ENCODE measurements at regions not wholly inside any gene's neighbourhood (a gene's known extent, or its start where the extent isn't known, plus 50 kb on each side); places are given as distances from the start of the nearest gene placed in this dataset.

DNA sequence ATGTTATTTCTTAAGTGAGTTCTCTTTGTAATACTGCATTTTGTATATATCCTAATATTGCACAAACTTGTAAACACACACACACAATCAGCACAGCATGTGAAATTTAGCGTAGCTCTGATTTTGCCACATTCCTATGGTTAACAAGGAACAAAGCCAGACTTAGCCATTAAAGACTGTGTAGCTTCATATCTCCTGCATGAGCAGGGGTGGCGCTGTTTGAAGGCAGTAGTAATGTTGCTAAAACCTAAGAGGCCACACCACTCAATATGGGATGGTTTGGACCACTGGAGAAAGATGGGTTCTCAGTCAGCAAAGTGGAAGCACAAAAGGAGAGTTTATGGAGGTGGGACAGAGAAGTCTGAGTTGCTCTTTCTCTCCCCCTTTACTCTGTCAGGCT lies 61.1 kb upstream of the RND3 start:
- no peak for TF ChIP-seq GATA3 (IDR thresholded peaks at IDR 0.05; ENCODE audit: low read depth, low read length)
- TF ChIP-seq GATA2 (IDR thresholded peaks at IDR 0.05; ENCODE audit: low read depth, low read length): no peak

GRCh38 chr2:150545916-150546315 lies 58.4 kb upstream of the RND3 start:
- TF ChIP-seq GATA2 (IDR thresholded peaks at IDR 0.05; ENCODE audit: low read depth, low read length) (no peak), GATA3 (IDR thresholded peaks at IDR 0.05; ENCODE audit: low read depth, low read length) (no peak)

DNA sequence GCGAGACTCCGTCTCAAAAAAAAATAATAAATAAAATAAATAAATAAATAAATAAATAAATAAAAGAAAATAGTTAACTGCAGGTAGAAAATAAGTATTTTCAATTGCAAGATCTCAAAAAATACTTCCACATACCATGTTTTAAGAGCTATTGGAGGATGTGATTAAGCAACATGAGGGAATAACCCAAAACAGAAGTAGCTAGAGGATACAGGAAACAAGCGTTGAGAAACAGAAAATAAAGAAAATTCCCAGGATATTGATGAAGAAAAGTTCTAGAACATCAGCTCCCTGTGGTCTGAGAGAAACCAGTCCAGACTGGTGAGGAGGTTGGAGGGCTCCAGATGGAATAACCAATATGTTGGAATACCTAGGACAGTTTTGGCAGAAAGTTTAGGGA lies 57.3 kb upstream of the RND3 start:
- TF ChIP-seq GATA3 (IDR thresholded peaks at IDR 0.05; ENCODE audit: low read depth, low read length) (no peak), GATA2 (IDR thresholded peaks at IDR 0.05; ENCODE audit: low read depth, low read length) (no peak)

DNA sequence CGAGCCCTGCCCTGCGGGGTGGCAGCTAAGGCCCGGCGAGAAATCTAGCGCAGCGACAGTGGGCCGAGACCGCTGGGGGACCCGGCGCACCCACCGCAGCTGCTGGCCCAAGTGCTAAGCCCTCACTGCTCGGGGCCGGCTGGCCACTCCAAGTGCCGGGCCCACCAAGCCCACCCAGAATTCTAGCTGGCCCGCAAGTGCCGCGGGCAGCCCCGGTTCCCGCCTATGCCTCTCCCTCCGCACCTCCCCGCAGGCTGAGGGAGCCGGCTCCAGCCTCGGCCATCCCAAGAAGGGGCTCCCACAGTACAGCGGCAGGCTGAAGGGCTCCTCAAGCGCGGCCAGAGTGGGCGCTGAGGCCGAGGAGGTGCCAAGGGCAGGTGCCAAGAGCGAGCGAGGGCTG lies 55.2 kb upstream of the RND3 start:
- no peak for TF ChIP-seq GATA2 (IDR thresholded peaks at IDR 0.05; ENCODE audit: low read depth, low read length)
- TF ChIP-seq GATA3 (IDR thresholded peaks at IDR 0.05; ENCODE audit: low read depth, low read length): no peak

DNA sequence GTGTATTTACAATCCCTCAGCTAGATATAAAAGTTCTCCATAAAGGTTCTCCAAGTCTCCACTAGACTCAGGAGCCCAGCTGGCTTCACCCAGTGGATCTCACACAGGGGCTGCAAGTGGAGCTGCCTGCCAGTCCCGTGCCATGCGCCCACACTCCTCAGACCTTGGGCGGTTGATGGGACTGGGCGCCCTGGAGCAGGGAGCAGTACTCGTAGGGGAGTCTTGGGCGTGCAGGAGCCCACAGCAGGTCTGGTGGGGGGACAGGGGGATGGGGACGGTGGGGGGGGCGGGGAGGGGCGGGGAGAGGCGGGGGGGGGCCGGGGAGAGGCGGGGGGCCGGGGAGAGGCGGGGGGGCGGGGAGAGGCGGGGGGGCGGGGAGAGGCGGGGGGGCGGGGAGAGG lies 54.7 kb upstream of the RND3 start:
- TF ChIP-seq GATA3 (IDR thresholded peaks at IDR 0.05; ENCODE audit: low read depth, low read length) (no peak), GATA2 (IDR thresholded peaks at IDR 0.05; ENCODE audit: low read depth, low read length) (no peak)

- TF ChIP-seq GATA3 (IDR thresholded peaks at IDR 0.05; ENCODE audit: low read depth, low read length) (no peak), GATA2 (IDR thresholded peaks at IDR 0.05; ENCODE audit: low read depth, low read length) (no peak)
Observed at GRCh38 chr2:150538651-150539201, 51.3 kb upstream of the RND3 start.

Data from SH-SY5Y (cell line).